Dedifferentiated amniotic fluid mesenchymal stem cell (primary cell): ENCODE measurements at regions not wholly inside any gene's neighbourhood (a gene's known extent, or its start where the extent isn't known, plus 50 kb on each side); places are given as distances from the start of the nearest gene placed in this dataset.

Experiments used
- DNase-seq: peaks from one replicate; pipeline ENCODE4 v3.0.0-alpha.2; 2016; ENCODE audit errors: extremely low spot score

GRCh38 chr15:59953392-59953883 is 50.7 kb upstream of the FOXB1 start:
- no peak for DNase-seq

GRCh38 chr15:59952960-59953359 is 51.2 kb upstream of the FOXB1 start:
- no peak for DNase-seq

- no peak for DNase-seq
Measured at GRCh38 chr15:59950603-59951388, 53.3 kb upstream of the FOXB1 start.

GRCh38 chr15:59948924-59949613 is 55.0 kb upstream of the FOXB1 start:
- DNase-seq, result no peak

- DNase-seq, result no peak
Measured at GRCh38 chr15:59946084-59946483, 58.0 kb upstream of the FOXB1 start.

- DNase-seq, result no peak
Measured at GRCh38 chr15:59945036-59945435, 59.1 kb upstream of the FOXB1 start.

- no peak for DNase-seq
Measured at GRCh38 chr15:59941612-59942011, 62.5 kb upstream of the FOXB1 start.

- no peak for DNase-seq
Measured at GRCh38 chr15:59940928-59941327, 63.2 kb upstream of the FOXB1 start.

- no peak for DNase-seq
Measured at GRCh38 chr15:59940456-59940855, 63.7 kb upstream of the FOXB1 start.

- DNase-seq, result no peak
Measured at GRCh38 chr15:59936741-59937140, 67.4 kb upstream of the FOXB1 start.

- no peak for DNase-seq
Measured at GRCh38 chr15:59933607-59934006, 70.5 kb upstream of the FOXB1 start.

- DNase-seq, result no peak
Measured at GRCh38 chr15:59931646-59932261, 72.4 kb upstream of the FOXB1 start.

- no peak for DNase-seq
Measured at GRCh38 chr15:59924812-59925522, 79.1 kb upstream of the FOXB1 start.

- no peak for DNase-seq
Measured at GRCh38 chr15:59924096-59924495, 80.0 kb upstream of the FOXB1 start.

GRCh38 chr15:59923508-59923907 is 80.6 kb upstream of the FOXB1 start:
- DNase-seq, result no peak

GRCh38 chr15:59918994-59919951 is 84.8 kb upstream of the FOXB1 start:
- DNase-seq, result no peak

GRCh38 chr15:59917504-59918157 is 86.5 kb upstream of the FOXB1 start:
- no peak for DNase-seq

GRCh38 chr15:59906046-59906445 is 98.1 kb upstream of the FOXB1 start:
- no peak for DNase-seq

GRCh38 chr15:59905176-59905575 is 98.9 kb upstream of the FOXB1 start:
- DNase-seq, result no peak

GRCh38 chr15:59904450-59905135 is 99.5 kb upstream of the FOXB1 start:
- DNase-seq, result no peak
